Mesodermal cell (in vitro differentiated cells): ENCODE measurements at regions not wholly inside any gene's neighbourhood (a gene's known extent, or its start where the extent isn't known, plus 50 kb on each side); places are given as distances from the start of the nearest gene placed in this dataset.

Source experiments
- H3K27ac ChIP-seq: 2 replicates; pipeline ENCODE4 v1.7.0; 2013; ENCODE audit warnings: mild to moderate bottlenecking, low read depth, low read length, moderate library complexity; ENCODE audit not compliant: severe bottlenecking
- H3K36me3 ChIP-seq: 2 replicates; pipeline ENCODE4 v1.7.1; 2013; ENCODE audit warnings: mild to moderate bottlenecking, low read length, moderate library complexity; ENCODE audit not compliant: control insufficient read depth, insufficient read depth
- H3K4me1 ChIP-seq: one replicate; pipeline ENCODE4 v1.7.1; 2013; ENCODE audit warnings: mild to moderate bottlenecking, low read length; ENCODE audit not compliant: insufficient read depth, control insufficient read depth, poor library complexity, severe bottlenecking
- H3K4me3 ChIP-seq: 2 replicates; pipeline ENCODE4 v1.7.0; 2013; ENCODE audit warnings: low read length, control low read depth, mild to moderate bottlenecking; ENCODE audit not compliant: insufficient read depth, poor library complexity, severe bottlenecking; ENCODE audit errors: extremely low read depth
- H3K9me3 ChIP-seq: 2 replicates; pipeline ENCODE4 v1.7.1; 2013; ENCODE audit warnings: mild to moderate bottlenecking, low read length, moderate library complexity; ENCODE audit not compliant: control insufficient read depth
- WGBS, 2 experiments: methylation state at CpG; one replicate each; pipeline ENCODE4 v1.1.5; 2013; ENCODE audit warnings: missing lambda C conversion rate in 2 of 2; ENCODE audit not compliant: insufficient coverage in 2 of 2; 5-methylcytosine and 5-hydroxymethylcytosine counted together

- Histone ChIP-seq H3K27ac (no peak overlapping the region), H3K4me3 (no peak overlapping the region), H3K4me1 (no peaks in the 10 kb centered on the region), H3K9me3 (no peaks in the 10 kb centered on the region), H3K36me3 (no peaks in the 10 kb centered on the region)
Observed at GRCh38 chr7:32251659-32252058, 181.5 kb upstream of the PDE1C start.

GRCh38 chr7:32250471-32251260 lies 180.5 kb upstream of the PDE1C start:
- H3K27ac ChIP-seq: no peak overlapping the region
- WGBS, 2 experiments: 92 to 95% methylated on average over 15 to 16 of the region's 18 CpGs

DNA sequence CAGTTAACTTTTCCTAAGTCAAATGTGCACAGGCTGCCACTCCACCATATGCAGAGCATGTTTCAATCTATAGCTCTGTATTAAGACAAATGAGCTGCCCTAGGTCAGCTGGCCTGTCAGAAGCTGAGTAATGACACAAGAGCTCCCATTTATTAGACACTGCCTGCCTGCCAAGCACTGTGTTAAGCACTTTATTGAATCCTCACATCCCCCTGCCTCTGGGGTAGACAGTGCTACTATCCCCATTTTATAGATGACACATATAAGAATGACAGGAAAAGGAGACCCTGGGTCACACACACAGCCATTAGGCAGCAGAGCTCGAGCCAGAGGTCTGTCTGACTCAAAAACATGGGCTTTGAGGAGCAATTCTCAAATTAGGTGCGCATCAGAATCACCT lies 179.8 kb upstream of the PDE1C start:
- no peaks in the 10 kb centered on the region for H3K4me1 ChIP-seq
- no peak overlapping the region for H3K27ac ChIP-seq
- WGBS, 2 experiments: 56 to 79% methylated on average over 1 to 2 of the region's 2 CpGs
- H3K4me3 ChIP-seq: no peak overlapping the region
- H3K36me3 ChIP-seq: no peaks in the 10 kb centered on the region
- H3K9me3 ChIP-seq: no peaks in the 10 kb centered on the region

More at GRCh38 chr7:32250471-32251260, 180.5 kb upstream of the PDE1C start:
- Histone ChIP-seq H3K9me3 (no peaks in the 10 kb centered on the region), H3K4me3 (no peak overlapping the region), H3K4me1 (no peaks in the 10 kb centered on the region), H3K36me3 (no peaks in the 10 kb centered on the region)

- Histone ChIP-seq H3K4me1 (no peaks in the 10 kb centered on the region), H3K9me3 (no peaks in the 10 kb centered on the region), H3K4me3 (no peak overlapping the region), H3K27ac (no peak overlapping the region), H3K36me3 (no peaks in the 10 kb centered on the region)
- WGBS, 2 experiments: 63 to 100% methylated on average over 1 of the region's 2 CpGs
Observed at GRCh38 chr7:32248522-32248921, 178.3 kb upstream of the PDE1C start.

- no peaks in the 10 kb centered on the region for H3K9me3 ChIP-seq
- H3K4me3 ChIP-seq: no peak overlapping the region
- H3K4me1 ChIP-seq: no peaks in the 10 kb centered on the region
- 78 to 93% methylated on average over 3 to 4 of the region's 4 CpGs for WGBS, 2 experiments
- H3K36me3 ChIP-seq: no peaks in the 10 kb centered on the region
- H3K27ac ChIP-seq: no peak overlapping the region
Observed at GRCh38 chr7:32244806-32245345, 174.7 kb upstream of the PDE1C start.

DNA sequence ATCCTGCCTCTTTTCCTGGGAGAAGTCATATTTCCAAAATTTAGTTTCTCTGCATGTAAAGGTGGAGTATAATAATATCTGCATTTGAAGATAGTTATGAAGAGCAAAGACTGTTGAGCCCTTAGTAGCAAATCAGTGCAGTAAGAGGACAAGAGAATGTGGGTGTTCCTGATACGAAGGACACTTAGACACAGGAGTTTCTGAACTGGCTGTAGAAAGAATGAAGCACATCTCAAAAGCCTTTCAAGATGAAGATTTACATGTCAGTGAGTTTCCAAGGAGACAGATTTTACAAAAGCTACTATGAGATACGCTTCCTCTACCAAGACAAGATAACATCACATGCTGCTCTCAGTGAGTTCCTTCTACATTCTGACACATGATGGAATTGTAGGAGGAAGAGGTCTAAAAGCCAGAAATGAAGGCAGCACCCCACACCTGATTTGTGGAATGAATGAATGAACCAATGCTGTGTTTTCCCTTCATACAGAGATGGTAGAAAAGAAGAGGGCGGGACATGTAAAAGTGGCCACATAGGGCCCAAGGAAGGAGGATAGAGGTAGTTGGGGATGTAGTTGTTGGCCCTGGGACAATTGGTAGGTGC lies 173.6 kb upstream of the PDE1C start:
- H3K4me3 ChIP-seq: no peak overlapping the region
- no peaks in the 10 kb centered on the region for H3K36me3 ChIP-seq
- 94 to 96% methylated on average over 2 of the region's 3 CpGs for WGBS, 2 experiments
- no peaks in the 10 kb centered on the region for H3K9me3 ChIP-seq
- no peak overlapping the region for H3K27ac ChIP-seq
- no peaks in the 10 kb centered on the region for H3K4me1 ChIP-seq

DNA sequence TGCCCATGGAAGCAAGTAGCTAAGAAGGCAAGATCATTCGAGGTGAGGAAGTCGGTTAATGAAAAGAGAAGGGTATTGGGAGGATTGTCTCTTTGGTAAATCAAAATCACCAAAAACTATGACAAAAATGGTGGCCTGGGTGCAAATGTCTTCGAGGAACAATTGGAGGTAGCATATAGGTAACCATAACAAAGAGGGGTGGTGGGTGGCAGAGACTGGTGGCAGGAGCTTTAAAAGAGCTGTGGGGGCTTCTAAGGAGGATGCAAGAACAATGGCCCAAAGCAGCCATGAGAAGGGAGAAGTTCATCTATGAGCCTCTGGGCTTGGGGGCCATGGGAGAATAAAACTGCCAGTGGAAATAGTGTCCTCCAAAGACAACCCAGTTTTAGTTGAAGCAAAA lies 172.2 kb upstream of the PDE1C start:
- Histone ChIP-seq H3K36me3 (no peaks in the 10 kb centered on the region), H3K4me3 (no peak overlapping the region), H3K27ac (no peak overlapping the region), H3K4me1 (no peaks in the 10 kb centered on the region), H3K9me3 (no peaks in the 10 kb centered on the region)
- 90% methylated on average over 1 of the region's 3 CpGs; no CpG with 5 or more reads in 1 of the 2 experiments for WGBS, 2 experiments

GRCh38 chr7:32241636-32242035 lies 171.4 kb upstream of the PDE1C start:
- H3K36me3 ChIP-seq: no peaks in the 10 kb centered on the region
- H3K9me3 ChIP-seq: no peaks in the 10 kb centered on the region
- no peak overlapping the region for H3K4me3 ChIP-seq
- H3K27ac ChIP-seq: no peak overlapping the region
- WGBS, 2 experiments: 100% methylated on average over 1 of the region's 1 CpG
- no peaks in the 10 kb centered on the region for H3K4me1 ChIP-seq

DNA sequence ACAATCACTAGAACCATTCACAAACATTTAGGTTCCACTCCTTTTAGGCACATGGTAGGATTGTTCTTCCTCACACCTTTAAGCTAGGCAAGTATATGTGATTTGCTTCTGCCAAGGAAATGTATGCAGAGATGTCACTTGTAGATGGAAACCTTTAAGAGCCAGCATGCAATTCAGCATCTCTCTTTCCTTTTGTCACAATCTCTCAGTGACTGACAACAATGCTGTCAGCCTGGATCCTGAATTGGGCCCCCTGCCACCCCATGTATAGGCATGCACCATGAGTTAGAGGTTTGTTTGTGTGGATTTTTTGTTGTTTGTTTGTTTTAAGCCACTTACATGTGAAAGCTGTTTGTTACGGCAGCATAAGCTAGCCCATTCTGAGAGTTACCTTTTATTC lies 169.6 kb upstream of the PDE1C start:
- H3K27ac ChIP-seq: no peak overlapping the region
- WGBS, 2 experiments: no CpG with 5 or more reads among the region's 1 CpG
- H3K4me3 ChIP-seq: no peak overlapping the region
- H3K4me1 ChIP-seq: no peaks in the 10 kb centered on the region
- H3K9me3 ChIP-seq: no peaks in the 10 kb centered on the region
- H3K36me3 ChIP-seq: no peaks in the 10 kb centered on the region

DNA sequence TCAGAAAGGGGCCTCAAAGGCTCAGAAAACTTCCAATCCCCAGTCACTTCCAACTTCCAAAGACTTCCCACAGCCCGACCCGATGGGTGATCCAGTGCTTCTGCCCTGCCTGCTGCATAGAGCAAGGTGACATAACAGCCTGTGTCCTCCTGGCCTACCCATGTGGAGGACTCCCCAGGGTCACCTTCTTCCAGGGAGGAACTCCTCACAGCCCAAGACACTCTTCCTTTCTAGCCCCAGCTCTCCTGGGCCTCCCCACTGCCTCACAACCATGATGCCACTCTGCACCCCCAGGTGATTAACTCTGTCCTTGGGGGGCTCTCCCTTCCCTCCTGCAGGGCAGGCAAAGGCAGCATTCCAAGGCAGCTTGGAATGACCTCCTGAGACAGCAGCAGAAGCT lies 158.4 kb upstream of the PDE1C start:
- 80 to 100% methylated on average over 2 of the region's 2 CpGs for whole genome bisulfite sequencing, 2 experiments
- no peak overlapping the region for H3K27ac ChIP-seq
- H3K4me1 ChIP-seq: no peaks in the 10 kb centered on the region
- H3K4me3 ChIP-seq: no peak overlapping the region
- H3K36me3 ChIP-seq: no peaks in the 10 kb centered on the region
- no peaks in the 10 kb centered on the region for H3K9me3 ChIP-seq

DNA sequence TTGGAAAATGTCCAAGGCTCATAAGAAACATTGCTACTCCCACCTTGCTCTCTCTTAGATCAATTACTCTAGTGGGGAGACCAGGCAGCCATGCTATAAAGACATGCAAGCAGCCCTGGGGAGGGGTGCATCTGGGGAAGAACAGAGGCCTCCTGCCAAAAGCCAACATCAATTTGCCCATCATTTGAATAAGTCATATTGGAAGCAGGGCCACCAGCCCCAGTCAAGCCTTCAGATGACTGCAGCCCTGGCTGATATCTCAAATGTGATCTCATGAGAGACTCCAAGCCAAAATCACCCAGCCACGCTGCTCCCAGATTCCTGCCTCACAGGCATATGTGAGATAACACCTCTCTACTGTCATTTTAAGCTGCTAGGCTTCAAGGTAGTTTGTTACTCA lies 157.5 kb upstream of the PDE1C start:
- Histone ChIP-seq H3K4me1 (no peaks in the 10 kb centered on the region), H3K4me3 (no peak overlapping the region), H3K9me3 (no peaks in the 10 kb centered on the region), H3K36me3 (no peaks in the 10 kb centered on the region), H3K27ac (no peak overlapping the region)
- WGBS, 2 experiments: no CpG with 5 or more reads among the region's 1 CpG
